SK-N-SH (cell line): ENCODE measurements at regions not wholly inside any gene's neighbourhood (a gene's known extent, or its start where the extent isn't known, plus 50 kb on each side); places are given as distances from the start of the nearest gene placed in this dataset.

ENCODE experiments used
- CTCF ChIA-PET: fragments of 300-600, 350-600 bp; formaldehyde crosslinking; extraction: SDS; loops from one replicate; lab custom pipeline; 2021; lab: Yijun Ruan, JAX
- POLR2A ChIA-PET: fragments of 350-600 bp; sonication (Branson Sonifier 250); formaldehyde crosslinking; extraction: SDS; loops from one replicate; lab custom pipeline; 2020; ENCODE audit warnings: antibody characterized with exemption, inconsistent platforms; lab: Yijun Ruan, JAX
- DNase-seq: peaks from one replicate; pipeline ENCODE4 v3.0.0; 2012
- H2AFZ ChIP-seq: fragments of 200-600 bp; sonication (generic); 2 replicates; pipeline ENCODE4 v1.8.1; 2016; ENCODE audit warnings: antibody characterized with exemption, mild to moderate bottlenecking, low read depth
- H3F3A ChIP-seq: fragments of 200-600 bp; sonication (generic); replicated peaks from 2 replicates; pipeline ENCODE3; 2016; ENCODE audit warnings: antibody characterized with exemption, mild to moderate bottlenecking; ENCODE audit not compliant: insufficient read depth
- H3K27ac ChIP-seq, 2 experiments: fragments of 200-500 bp in 1 of 2; fragments of 200-600 bp in 1 of 2; sonication (Bioruptor generic) in 1 of 2; sonication (generic), shearing (Covaris generic) in 1 of 2; 2 replicates each; pipeline versions ENCODE4 v1.5.1 to v1.6.1; 2014 to 2016; ENCODE audit warnings: low read depth in 2 of 2, inconsistent platforms in 1 of 2, low read length in 1 of 2, mild to moderate bottlenecking in 1 of 2, mixed read lengths in 1 of 2
- H3K27me3 ChIP-seq: fragments of 200-600 bp; sonication (generic), shearing (Covaris generic); 2 replicates; pipeline ENCODE4 v1.6.1; 2016; ENCODE audit warnings: mixed run types; ENCODE audit not compliant: insufficient read depth
- H3K36me3 ChIP-seq, 2 experiments: fragments of 200-500 bp in 1 of 2; fragments of 200-600 bp in 1 of 2; sonication (Bioruptor generic) in 1 of 2; sonication (generic) in 1 of 2; replicated peaks in 1 of 2; 2 replicates each; pipeline versions ENCODE3 to v1.5.1; 2014 to 2016; ENCODE audit warnings: low read length in 1 of 2, mild to moderate bottlenecking in 1 of 2; ENCODE audit not compliant: insufficient read depth in 2 of 2, control insufficient read depth in 1 of 2
- H3K4me1 ChIP-seq, 2 experiments: fragments of 200-500 bp in 1 of 2; fragments of 200-600 bp in 1 of 2; sonication (Bioruptor generic) in 1 of 2; sonication (generic), shearing (Covaris generic) in 1 of 2; 2 replicates each; pipeline versions ENCODE4 v1.5.1 to v1.6.1; 2014 to 2016; ENCODE audit warnings: low read depth in 1 of 2, low read length in 1 of 2, mixed run types in 1 of 2; ENCODE audit not compliant: insufficient read depth in 2 of 2, control insufficient read depth in 1 of 2
- H3K4me2 ChIP-seq: fragments of 200-600 bp; sonication (generic), shearing (Covaris generic); 2 replicates; pipeline ENCODE4 v1.6.1; 2017; ENCODE audit warnings: mixed run types
- H3K4me3 ChIP-seq, 2 experiments: fragments of 200-500 bp in 1 of 2; fragments of 200-600 bp in 1 of 2; sonication (Bioruptor generic) in 1 of 2; sonication (generic), shearing (Covaris generic) in 1 of 2; 2 replicates each; pipeline versions ENCODE4 v1.5.1 to v1.8.1; 2014 to 2016; ENCODE audit warnings: low read depth in 2 of 2, inconsistent platforms in 1 of 2, low read length in 1 of 2, mild to moderate bottlenecking in 1 of 2, mixed read lengths in 1 of 2, moderate library complexity in 1 of 2
- H3K79me2 ChIP-seq: fragments of 200-600 bp; sonication (generic); 2 replicates; pipeline ENCODE4 v1.8.1; 2017; ENCODE audit warnings: mild to moderate bottlenecking; ENCODE audit not compliant: insufficient read depth
- H3K9ac ChIP-seq: fragments of 200-600 bp; sonication (generic); 2 replicates; pipeline ENCODE4 v1.6.1; 2017; ENCODE audit warnings: mixed run types
- H3K9me2 ChIP-seq: fragments of 200-600 bp; sonication (generic); 2 replicates; pipeline ENCODE4 v1.6.1; 2017; ENCODE audit warnings: mixed run types
- H3K9me3 ChIP-seq: fragments of 200-600 bp; sonication (generic); 2 replicates; pipeline ENCODE4 v1.6.1; 2017; ENCODE audit warnings: mixed run types, mild to moderate bottlenecking, moderate library complexity
- H4K20me1 ChIP-seq: fragments of 200-600 bp; sonication (generic); 2 replicates; pipeline ENCODE4 v1.6.1; 2017; ENCODE audit warnings: mild to moderate bottlenecking, mixed run types; ENCODE audit not compliant: insufficient read depth
- CTCF ChIP-seq: fragments of 200-600 bp; sonication (generic); IDR thresholded peaks from 2 replicates; pipeline ENCODE4 v1.6.1; 2017; ENCODE audit warnings: antibody characterized with exemption, mild to moderate bottlenecking, moderate library complexity
- ELF1 ChIP-seq: IDR thresholded peaks from 2 replicates; pipeline ENCODE4 v1.4.0; 2012
- FOSL2 ChIP-seq: IDR thresholded peaks from 2 replicates; pipeline ENCODE4 v1.4.0; 2012; ENCODE audit warnings: low read depth, mild to moderate bottlenecking, moderate library complexity, borderline replicate concordance
- FOXM1 ChIP-seq: IDR thresholded peaks from 2 replicates; pipeline ENCODE4 v1.4.0; 2012; ENCODE audit warnings: low read depth, mild to moderate bottlenecking
- GABPA ChIP-seq: IDR thresholded peaks from 2 replicates; pipeline ENCODE4 v1.4.0; 2012; ENCODE audit warnings: low read depth, mild to moderate bottlenecking
- GATA2 ChIP-seq: sonication (generic); formaldehyde crosslinking; IDR thresholded peaks from 2 replicates; pipeline ENCODE4 v1.5.0; 2020; ENCODE audit warnings: mild to moderate bottlenecking, missing genetic modification reagents
- JUND ChIP-seq: IDR thresholded peaks from 2 replicates; pipeline ENCODE4 v1.4.0; 2012
- MAX ChIP-seq: IDR thresholded peaks from 2 replicates; pipeline ENCODE4 v1.4.0; 2012; ENCODE audit warnings: low read depth
- MEF2A ChIP-seq: IDR thresholded peaks from 2 replicates; pipeline ENCODE4 v1.4.0; 2012; ENCODE audit warnings: low read depth, borderline replicate concordance
- MXI1 ChIP-seq: IDR thresholded peaks from 2 replicates; pipeline ENCODE4 v1.6.1; 2012; ENCODE audit warnings: mild to moderate bottlenecking, low read depth, low read length, improper control_type of control experiment
- PBX3 ChIP-seq: IDR thresholded peaks from 2 replicates; pipeline ENCODE4; 2012
- POLR2AphosphoS5 ChIP-seq: IDR thresholded peaks from 2 replicates; pipeline ENCODE4 v1.6.1; 2012; ENCODE audit warnings: low read depth, low read length
- RAD21 ChIP-seq: IDR thresholded peaks from 2 replicates; pipeline ENCODE4 v1.6.1; 2012; ENCODE audit warnings: mild to moderate bottlenecking, low read length
- RCOR1 ChIP-seq: fragments of 150-350 bp; IDR thresholded peaks from 2 replicates; pipeline ENCODE4 v1.6.1; 2017; ENCODE audit warnings: antibody characterized with exemption, low read length
- RFX5 ChIP-seq: IDR thresholded peaks from 2 replicates; pipeline ENCODE4 v1.6.1; 2012; ENCODE audit warnings: mild to moderate bottlenecking, improper control_type of control experiment, low read length
- RXRA ChIP-seq: IDR thresholded peaks from 2 replicates; pipeline ENCODE4 v1.4.0; 2012; ENCODE audit warnings: low read depth, mild to moderate bottlenecking, borderline replicate concordance
- SIN3A ChIP-seq: IDR thresholded peaks from 2 replicates; pipeline ENCODE4 v1.6.1; 2012; ENCODE audit warnings: low read depth, mild to moderate bottlenecking, low read length, moderate library complexity, borderline replicate concordance
- SMC3 ChIP-seq: IDR thresholded peaks from 2 replicates; pipeline ENCODE4 v1.6.1; 2012; ENCODE audit warnings: low read depth, low read length, improper control_type of control experiment
- TAF1 ChIP-seq: IDR thresholded peaks from 2 replicates; pipeline ENCODE4 v1.6.1; 2012; ENCODE audit warnings: low read depth, mild to moderate bottlenecking, low read length, moderate library complexity, borderline replicate concordance
- TCF12 ChIP-seq: IDR thresholded peaks from 2 replicates; pipeline ENCODE4 v1.4.0; 2012
- TEAD4 ChIP-seq: IDR thresholded peaks from 2 replicates; pipeline ENCODE4 v1.4.0; 2012; ENCODE audit warnings: mild to moderate bottlenecking, borderline replicate concordance; ENCODE audit not compliant: insufficient read depth
- USF2 ChIP-seq: fragments of 150-350 bp; IDR thresholded peaks from 2 replicates; pipeline ENCODE4 v1.6.1; 2017; ENCODE audit warnings: antibody characterized with exemption, low read length, low read depth, borderline replicate concordance
- ZBTB33 ChIP-seq: IDR thresholded peaks from 2 replicates; pipeline ENCODE4 v1.4.0; 2012; ENCODE audit warnings: low read depth, borderline replicate concordance
- WGBS: methylation state at CpG from one replicate; pipeline ENCODE4 v1.1.6; 2017; ENCODE audit warnings: low lambda C conversion rate; 5-methylcytosine and 5-hydroxymethylcytosine counted together

- POLR2A ChIA-PET, result no interaction called here
- Histone ChIP-seq H3K9ac (no peak overlapping the region), H3K4me1 (no peaks in the 10 kb centered on the region), H3K9me2 (0 out of 2 replicates have a peak, but pooled peaks cover 2% of the 10 kb centered on the region), H3K36me3 (no peaks in the 10 kb centered on the region), H3K27me3 (no peaks in the 10 kb centered on the region), H3F3A (peaks cover 4% of the 10 kb centered on the region), H3K79me2 (no peaks in the 10 kb centered on the region), H3K9me3 (no peaks in the 10 kb centered on the region), H3K4me2 (no peak overlapping the region), H3K4me3 (no peak overlapping the region), H3K27ac (no peak overlapping the region), H2AFZ (no peak overlapping the region), H4K20me1 (no peaks in the 10 kb centered on the region)
- TF ChIP-seq SIN3A (no peak), GABPA (no peak), RAD21 (no peak), TAF1 (no peak), MXI1 (no peak), ZBTB33 (no peak), SMC3 (no peak), ELF1 (no peak), MEF2A (no peak), TCF12 (no peak), MAX (no peak), RFX5 (no peak), GATA2 (CRISPR knock-in tag) (no peak), RXRA (no peak), CTCF (no peak)
- WGBS, result 4% methylated on average over 1 of the region's 1 CpG
- no peak for DNase-seq
- CTCF ChIA-PET, result no interaction called here
These were observed 1562.4 kb upstream of the SEL1L start for GRCh38 chr14:83096092-83096491.

GRCh38 chr14:83101846-83102245, 1568.2 kb upstream of the SEL1L start:
- no peak overlapping the region for H3K4me3 ChIP-seq
- TF ChIP-seq RCOR1 (no peak), RXRA (no peak), FOSL2 (no peak), TEAD4 (no peak), ELF1 (no peak), PBX3 (no peak), USF2 (no peak), JUND (no peak), POLR2AphosphoS5 (no peak), RFX5 (no peak), FOXM1 (no peak)
- DNase-seq, result no peak

More at GRCh38 chr14:83101846-83102245, 1568.2 kb upstream of the SEL1L start:
- H3K9me3 ChIP-seq, result no peaks in the 10 kb centered on the region
- no peak overlapping the region for H2AFZ ChIP-seq
- H3K9me2 ChIP-seq, result no peaks in the 10 kb centered on the region; the same call in 1 of the 2 replicates
- ChIA-PET POLR2A (no interaction called here), CTCF (no interaction called here)
- H3K36me3 ChIP-seq, result no peaks in the 10 kb centered on the region
- no peaks in the 10 kb centered on the region for H3K27me3 ChIP-seq
- H3F3A ChIP-seq, result no peaks in the 10 kb centered on the region
- no peaks in the 10 kb centered on the region for H4K20me1 ChIP-seq
- no peak overlapping the region for H3K27ac ChIP-seq
- no peaks in the 10 kb centered on the region for H3K4me1 ChIP-seq
- no peak overlapping the region for H3K9ac ChIP-seq
- no peak overlapping the region for H3K4me2 ChIP-seq
- 7% methylated on average over 1 of the region's 1 CpG for WGBS
- no peaks in the 10 kb centered on the region for H3K79me2 ChIP-seq
